Stimulated activated CD4-positive, alpha-beta T cell treated with anti-CD3 and anti-CD28 coated beads, Interleukin-15, amount 100 ng/mL, for 1 hour (primary cell): ENCODE measurements at regions not wholly inside any gene's neighbourhood (a gene's known extent, or its start where the extent isn't known, plus 50 kb on each side); places are given as distances from the start of the nearest gene placed in this dataset.

Experiments
- DNase-seq, 2 donors: peaks; one replicate each; pipeline ENCODE4 v3.0.0-alpha.2; 2020; ENCODE audit warnings: low read depth in 1 of 2, low spot score in 1 of 2

DNA sequence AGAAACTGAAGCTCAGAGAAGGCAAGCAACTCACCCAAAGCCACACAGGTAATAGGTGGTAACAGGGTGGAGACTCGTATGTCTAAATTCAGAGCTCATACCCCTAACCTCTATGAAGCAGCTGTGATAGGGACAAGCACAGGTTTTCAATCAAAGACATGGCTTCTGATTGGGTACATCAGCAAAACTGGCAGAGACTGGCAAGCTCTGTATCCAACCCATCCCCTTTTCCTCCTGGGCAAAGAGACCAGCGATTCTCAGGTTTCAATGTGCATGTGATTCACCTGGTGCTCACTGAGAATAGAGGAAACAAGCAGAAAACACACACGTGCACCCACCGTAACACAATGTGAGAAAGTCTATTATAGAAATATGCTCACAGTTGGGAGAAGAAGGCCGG is 153.0 kb downstream of the SMIM20 start:
- no peak for DNase-seq

DNA sequence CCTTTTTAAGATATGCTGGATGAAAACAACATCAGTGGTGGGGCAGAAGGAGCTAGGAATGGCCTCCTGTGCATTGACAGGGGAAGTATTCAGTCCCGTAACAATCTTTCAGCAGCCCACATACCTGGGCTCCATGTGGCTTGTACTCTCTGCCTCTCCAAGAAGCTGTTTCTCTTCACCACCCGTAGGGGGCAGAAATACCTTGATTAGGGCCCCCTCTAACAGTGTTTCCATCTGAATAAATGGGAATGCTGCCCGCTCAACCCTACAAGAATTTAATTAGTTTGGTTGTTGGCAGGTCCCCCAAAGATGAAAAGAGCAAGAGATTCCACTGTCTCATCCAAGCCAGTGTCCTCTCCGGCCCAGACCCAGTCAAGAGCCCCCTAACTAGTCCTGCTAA is 155.2 kb downstream of the SMIM20 start:
- no peak for DNase-seq

- no peak for DNase-seq
Observed at GRCh38 chr4:26071688-26072087, 157.7 kb downstream of the SMIM20 start.

DNA sequence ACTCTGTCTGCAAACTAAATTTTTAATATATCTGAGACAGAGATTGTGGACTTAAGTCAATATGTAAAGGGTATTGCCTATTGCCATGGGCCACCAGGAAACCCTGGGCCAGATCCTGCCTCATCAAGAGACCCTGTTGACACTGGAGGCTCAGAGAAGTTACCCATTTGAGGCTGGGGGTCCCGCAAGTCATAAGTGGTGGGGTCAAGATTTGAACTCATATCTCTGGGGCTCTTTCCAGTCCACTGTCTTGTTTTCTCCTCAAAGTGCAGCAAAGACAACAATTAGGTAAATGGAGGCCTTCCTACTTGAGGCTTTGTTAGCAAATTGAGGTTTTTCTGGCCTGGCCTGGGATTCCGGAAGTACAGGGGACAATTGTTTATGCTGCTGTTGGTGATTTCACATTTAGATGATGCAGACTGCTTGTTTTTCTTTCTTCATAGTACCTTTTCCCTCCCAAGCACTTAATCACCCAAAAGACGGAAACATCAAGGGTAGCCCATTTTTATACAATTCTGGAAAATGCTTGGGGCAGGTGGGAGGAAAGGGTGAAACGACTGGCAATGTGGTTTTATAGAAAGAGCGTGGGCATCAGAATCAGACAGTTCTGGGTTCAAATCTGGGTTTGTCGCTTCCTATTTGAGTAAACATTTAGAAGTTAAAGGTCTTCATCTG is 160.0 kb downstream of the SMIM20 start:
- DNase-seq, result no peak

GRCh38 chr4:26074712-26075430 is 160.9 kb downstream of the SMIM20 start:
- DNase-seq, result peak in 1 of 2 donors; percentile 36

- no peak for DNase-seq
Observed at GRCh38 chr4:26075583-26075982, 161.6 kb downstream of the SMIM20 start.

- DNase-seq, result no peak
Observed at GRCh38 chr4:26076000-26076587, 162.1 kb downstream of the SMIM20 start.

DNA sequence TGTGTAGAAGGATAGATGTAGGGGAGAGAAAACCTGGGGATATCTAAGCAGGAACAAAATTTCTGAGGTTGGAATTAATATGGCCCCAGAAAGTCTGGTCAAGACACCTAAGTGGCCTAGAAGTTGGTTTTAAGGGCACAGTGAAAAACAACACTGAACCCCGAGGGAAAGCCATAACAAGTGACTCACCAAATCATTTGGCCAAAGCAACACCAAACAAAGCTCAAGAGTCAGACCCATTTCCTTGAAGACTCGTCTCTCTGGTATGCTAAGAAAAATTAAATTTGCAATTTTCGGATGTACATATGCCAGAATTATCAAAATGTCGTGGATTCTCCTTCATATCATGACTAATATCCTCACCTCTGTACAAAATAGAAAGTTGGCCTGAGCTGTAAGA is 162.9 kb downstream of the SMIM20 start:
- DNase-seq, result no peak

DNA sequence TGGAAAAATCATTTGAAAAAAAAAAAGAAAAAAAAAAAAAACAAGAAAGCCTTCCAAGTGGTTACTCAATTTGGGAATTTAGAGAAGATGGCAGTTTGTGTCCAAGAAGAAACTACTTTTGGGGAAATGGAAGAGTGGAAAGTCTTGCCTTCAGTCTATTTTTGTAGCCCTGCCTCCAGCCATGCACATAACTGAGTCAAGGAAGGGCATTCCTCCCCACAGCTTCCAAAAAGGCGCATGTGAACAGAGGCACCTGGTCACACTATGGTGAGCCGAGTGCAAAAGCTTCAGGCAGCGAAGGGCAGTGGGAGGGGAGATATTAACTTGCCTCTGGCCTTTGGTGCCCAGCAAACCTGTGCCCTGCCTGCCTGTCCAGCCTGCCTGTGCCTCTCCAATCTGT is 163.7 kb downstream of the SMIM20 start:
- no peak for DNase-seq

- DNase-seq, result no peak
Observed at GRCh38 chr4:26080870-26081628, 167.0 kb downstream of the SMIM20 start.

DNA sequence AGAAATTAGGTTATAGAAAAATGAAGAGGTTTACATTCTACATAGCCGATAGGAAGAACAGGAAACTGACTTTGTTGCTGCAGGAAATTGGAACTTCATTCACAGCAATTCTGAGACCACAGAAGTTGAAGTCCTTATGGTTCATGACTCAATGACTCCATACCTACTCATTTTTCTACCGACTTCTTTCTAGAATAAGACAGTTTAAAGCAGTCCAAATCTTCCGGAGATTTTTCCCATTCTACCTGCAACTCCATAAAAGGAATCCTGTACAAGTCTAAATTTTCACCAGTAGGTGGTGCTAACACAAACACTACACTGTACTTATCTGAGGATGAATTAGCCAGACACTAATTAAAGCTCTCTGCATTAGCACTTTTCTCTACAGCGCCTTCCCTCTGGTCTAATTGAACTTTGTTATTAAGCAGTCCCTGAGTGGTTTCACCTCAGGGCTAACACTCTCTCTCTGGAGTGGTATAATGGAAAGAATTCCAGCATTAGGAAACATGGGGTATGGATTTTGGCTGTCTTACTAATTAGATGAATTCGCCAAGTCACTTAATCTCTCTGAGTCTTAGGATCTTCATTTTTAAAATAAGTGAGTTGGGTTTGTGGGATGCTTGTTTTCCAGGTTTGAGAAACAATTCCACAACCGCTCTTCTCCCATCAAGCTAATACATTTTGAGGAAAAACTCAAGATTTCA is 167.9 kb downstream of the SMIM20 start:
- no peak for DNase-seq

DNA sequence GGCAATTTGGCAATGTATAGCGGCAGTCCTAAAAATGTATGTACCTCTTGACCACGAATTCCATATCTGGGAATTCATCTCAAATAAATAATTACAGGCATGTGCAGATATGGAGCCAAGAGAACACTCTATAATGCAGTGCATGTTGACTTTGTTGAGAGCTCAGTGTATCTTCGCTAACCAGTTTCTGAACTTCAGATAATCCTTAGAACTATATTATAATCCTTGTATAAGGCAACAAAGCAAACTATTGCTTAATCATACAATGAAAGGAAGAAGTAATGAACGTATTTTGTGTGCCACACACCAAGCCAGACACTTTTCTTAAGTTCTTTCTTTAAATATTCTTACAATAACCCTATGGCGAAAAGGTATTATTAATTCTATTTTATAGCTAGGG is 168.5 kb downstream of the SMIM20 start:
- no peak for DNase-seq

- DNase-seq, result no peak
Observed at GRCh38 chr4:26083987-26084386, 170.0 kb downstream of the SMIM20 start.

GRCh38 chr4:26084414-26084813 is 170.4 kb downstream of the SMIM20 start:
- DNase-seq, result no peak

GRCh38 chr4:26085551-26085950 is 171.5 kb downstream of the SMIM20 start:
- no peak for DNase-seq

DNA sequence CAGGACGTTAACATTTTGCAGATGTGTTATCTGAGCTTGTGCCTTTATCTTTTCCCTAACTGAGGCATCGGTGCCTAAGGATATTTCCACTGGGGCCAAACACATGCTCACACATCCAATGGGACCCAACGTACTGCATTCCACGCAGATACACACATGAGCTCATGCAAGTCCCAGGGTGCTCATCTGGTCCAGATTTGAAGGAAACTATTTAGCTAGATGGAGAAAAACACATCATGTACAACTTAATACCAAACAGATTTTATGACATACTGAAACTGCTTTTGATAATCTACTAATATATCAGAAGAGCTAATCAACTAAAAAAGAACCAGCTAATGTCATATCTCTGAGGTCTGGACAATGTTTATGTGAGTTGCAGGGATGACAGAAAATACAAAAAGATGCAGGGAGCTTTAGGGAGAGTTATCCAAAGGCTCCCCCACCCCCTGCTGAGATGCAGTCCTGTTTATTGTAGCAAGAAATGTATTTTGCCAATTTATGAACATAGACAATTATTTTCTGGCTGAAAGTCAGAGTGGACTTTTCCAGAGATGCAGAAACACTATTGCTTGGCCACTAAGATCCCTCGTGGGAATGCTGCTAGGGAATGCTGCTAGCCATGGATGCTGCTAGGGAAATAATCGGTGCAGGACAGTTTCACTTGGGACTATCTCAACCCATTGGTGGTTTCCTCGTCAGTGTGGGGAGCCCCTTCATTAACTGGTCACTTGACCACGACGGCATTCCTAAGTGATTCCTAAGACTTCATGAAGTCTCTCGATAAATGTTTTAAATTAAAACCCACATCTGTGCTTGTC is 172.8 kb downstream of the SMIM20 start:
- no peak for DNase-seq

GRCh38 chr4:26088433-26088928 is 174.5 kb downstream of the SMIM20 start:
- no peak for DNase-seq

DNA sequence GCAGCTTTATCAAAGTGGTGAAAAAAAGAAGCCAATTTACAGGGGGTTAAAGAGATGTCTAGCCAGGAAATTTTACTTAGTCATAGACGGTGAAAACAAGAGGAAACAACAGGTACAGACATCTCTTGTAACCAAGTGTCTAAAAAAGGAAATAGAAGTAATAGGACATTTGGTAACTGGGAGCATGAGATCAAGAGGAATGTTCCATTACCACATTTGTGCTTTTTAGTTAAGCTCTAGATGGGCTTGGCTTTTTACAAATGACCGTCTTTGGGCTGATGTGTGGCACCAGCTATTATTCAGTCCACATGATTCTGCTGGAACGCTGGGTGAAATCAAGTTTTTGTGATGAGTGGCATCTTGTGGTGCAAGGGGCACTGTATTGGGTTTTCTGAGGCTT is 179.5 kb downstream of the SMIM20 start:
- DNase-seq, result no peak

- DNase-seq, result no peak
Observed at GRCh38 chr4:26094076-26094475, 180.1 kb downstream of the SMIM20 start.

GRCh38 chr4:26094911-26095310 is 180.9 kb downstream of the SMIM20 start:
- DNase-seq, result no peak
